Prostate gland (tissue), 2 donors: ENCODE measurements at regions not wholly inside any gene's neighbourhood (a gene's known extent, or its start where the extent isn't known, plus 50 kb on each side); places are given as distances from the start of the nearest gene placed in this dataset.
"Not testable (repeated sequence)": the region's sequence is repeated elsewhere in the genome, so short reads cannot be mapped to it uniquely, and the experiment has no call there.

Source experiments
- DNase-seq: peaks from one replicate; pipeline ENCODE4 v3.0.0-alpha.2; 2019; ENCODE audit warnings: low spot score
- H3K27ac ChIP-seq, 2 donors: fragments of 200-600 bp; sonication (generic); 2 replicates each; pipeline ENCODE4 v1.5.1; 2017 to 2019
- H3K27me3 ChIP-seq: fragments of 200-600 bp; sonication (generic); replicated peaks from 2 replicates; pipeline ENCODE4 v1.5.1; 2019; ENCODE audit not compliant: insufficient read depth
- H3K36me3 ChIP-seq, 2 donors: fragments of 200-600 bp; sonication (generic); 1 replicate in 1 of 2; 2 replicates in 1 of 2; pipeline versions ENCODE4 v1.5.1 to v1.8.1; 2017 to 2019
- H3K4me1 ChIP-seq: fragments of 200-600 bp; sonication (generic); replicated peaks from 2 replicates; pipeline ENCODE4 v1.5.1; 2019
- H3K4me3 ChIP-seq, 2 donors: fragments of 200-600 bp; sonication (generic); 2 replicates each; pipeline ENCODE4 v1.5.1; 2017 to 2019
- H3K9me3 ChIP-seq: fragments of 200-600 bp; sonication (generic); 2 replicates; pipeline ENCODE4 v1.5.1; 2017
- POLR2A ChIP-seq: fragments of 450-650 bp; IDR thresholded peaks from one replicate; pipeline ENCODE4 v1.6.1; 2016; ENCODE audit warnings: antibody characterized with exemption, mild to moderate bottlenecking
- POLR2AphosphoS5 ChIP-seq: sonication (generic); formaldehyde crosslinking; IDR thresholded peaks from one replicate; pipeline ENCODE4 v1.6.1; 2017; ENCODE audit warnings: antibody characterized with exemption
- WGBS: methylation state at CpG from one replicate; pipeline ENCODE4 v1.1.5; 2018; 5-methylcytosine and 5-hydroxymethylcytosine counted together
- intact Hi-C: fragments of 100-400 bp; cut with DNase I; formaldehyde crosslinking; loops from one replicate; pipeline ENCODE4 v1.14.2; 2022
- TF ChIP-seq, protein P1 (sequence below), 4 experiments: fragments of 200-600 bp in 2 of 4; fragments of 450-650 bp in 2 of 4; sonication (generic) in 2 of 4; IDR thresholded peaks; 1 replicate in 3 of 4; 2 replicates in 1 of 4; pipeline ENCODE4 v1.5.1; 2016 to 2019; ENCODE audit warnings: antibody characterized with exemption in 4 of 4, mild to moderate bottlenecking in 2 of 4, moderate library complexity in 2 of 4

- no peak overlapping the region for H3K4me3 ChIP-seq
- no peak for DNase-seq
- H3K4me1 ChIP-seq: no peaks in the 10 kb centered on the region
- 91% methylated on average over 10 of the region's 10 CpGs for WGBS
- H3K36me3 ChIP-seq: no peaks in the 10 kb centered on the region
- TF ChIP-seq POLR2AphosphoS5 (no peak), POLR2A (no peak)
- TF ChIP-seq, protein P1, sequence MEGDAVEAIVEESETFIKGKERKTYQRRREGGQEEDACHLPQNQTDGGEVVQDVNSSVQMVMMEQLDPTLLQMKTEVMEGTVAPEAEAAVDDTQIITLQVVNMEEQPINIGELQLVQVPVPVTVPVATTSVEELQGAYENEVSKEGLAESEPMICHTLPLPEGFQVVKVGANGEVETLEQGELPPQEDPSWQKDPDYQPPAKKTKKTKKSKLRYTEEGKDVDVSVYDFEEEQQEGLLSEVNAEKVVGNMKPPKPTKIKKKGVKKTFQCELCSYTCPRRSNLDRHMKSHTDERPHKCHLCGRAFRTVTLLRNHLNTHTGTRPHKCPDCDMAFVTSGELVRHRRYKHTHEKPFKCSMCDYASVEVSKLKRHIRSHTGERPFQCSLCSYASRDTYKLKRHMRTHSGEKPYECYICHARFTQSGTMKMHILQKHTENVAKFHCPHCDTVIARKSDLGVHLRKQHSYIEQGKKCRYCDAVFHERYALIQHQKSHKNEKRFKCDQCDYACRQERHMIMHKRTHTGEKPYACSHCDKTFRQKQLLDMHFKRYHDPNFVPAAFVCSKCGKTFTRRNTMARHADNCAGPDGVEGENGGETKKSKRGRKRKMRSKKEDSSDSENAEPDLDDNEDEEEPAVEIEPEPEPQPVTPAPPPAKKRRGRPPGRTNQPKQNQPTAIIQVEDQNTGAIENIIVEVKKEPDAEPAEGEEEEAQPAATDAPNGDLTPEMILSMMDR (IDR thresholded peaks at IDR 0.05): no peak
- no peaks in the 10 kb centered on the region for H3K27me3 ChIP-seq
- H3K27ac ChIP-seq: no peak overlapping the region
- intact Hi-C loops: no loop called here
- no peaks in the 10 kb centered on the region for H3K9me3 ChIP-seq
These were observed 280.4 kb downstream of the HS3ST3B1 start for GRCh38 chr17:14581186-14581830.

- Histone ChIP-seq H3K4me3 (no peak overlapping the region), H3K9me3 (no peaks in the 10 kb centered on the region), H3K36me3 (no peaks in the 10 kb centered on the region), H3K27ac (no peak overlapping the region), H3K4me1 (no peaks in the 10 kb centered on the region), H3K27me3 (no peaks in the 10 kb centered on the region)
- 67% methylated on average over 5 of the region's 5 CpGs for WGBS
- no peak for DNase-seq
- intact Hi-C loops: no loop called here
- TF ChIP-seq POLR2A (no peak), POLR2AphosphoS5 (no peak)
- TF ChIP-seq, protein P1 (IDR thresholded peaks at IDR 0.05): no peak
These were observed 279.6 kb downstream of the HS3ST3B1 start for GRCh38 chr17:14580499-14580898.

- no peak overlapping the region for H3K4me3 ChIP-seq
- H3K27ac ChIP-seq: no peak overlapping the region
- TF ChIP-seq POLR2A (no peak), POLR2AphosphoS5 (no peak)
- TF ChIP-seq, protein P1 (IDR thresholded peaks at IDR 0.05): no peak
- WGBS: 63% methylated on average over 3 of the region's 3 CpGs
- H3K9me3 ChIP-seq: no peaks in the 10 kb centered on the region
- intact Hi-C loops: no loop called here
- DNase-seq: no peak
- no peaks in the 10 kb centered on the region for H3K36me3 ChIP-seq
- no peaks in the 10 kb centered on the region for H3K27me3 ChIP-seq
- no peaks in the 10 kb centered on the region for H3K4me1 ChIP-seq
These were observed 278.8 kb downstream of the HS3ST3B1 start for GRCh38 chr17:14579716-14580115.

DNA sequence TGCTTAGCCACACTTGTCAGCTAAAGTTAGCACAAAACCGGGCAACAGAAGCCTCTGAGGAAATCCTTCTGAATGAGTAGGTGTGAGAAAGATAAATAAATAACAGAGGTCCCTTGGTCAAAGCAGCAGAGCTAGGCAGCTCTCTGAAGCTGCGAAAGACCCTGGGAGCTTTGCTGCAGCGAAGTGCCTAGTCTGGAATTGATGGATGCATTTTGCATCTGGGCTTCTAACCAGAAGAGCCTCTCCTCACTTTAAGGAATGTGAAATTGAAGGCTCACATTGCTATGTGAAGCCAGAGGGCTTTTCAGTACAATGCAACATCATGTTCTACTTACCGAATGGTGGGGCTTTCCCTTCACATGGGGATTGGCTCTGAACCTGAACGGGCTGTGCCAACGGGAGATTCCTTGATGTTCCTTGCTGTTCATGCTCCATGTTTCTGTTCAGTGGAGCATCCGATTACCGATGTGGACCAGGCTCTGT lies 274.6 kb downstream of the HS3ST3B1 start:
- H3K9me3 ChIP-seq: no peaks in the 10 kb centered on the region
- 23% methylated on average over 8 of the region's 8 CpGs for WGBS

DNA sequence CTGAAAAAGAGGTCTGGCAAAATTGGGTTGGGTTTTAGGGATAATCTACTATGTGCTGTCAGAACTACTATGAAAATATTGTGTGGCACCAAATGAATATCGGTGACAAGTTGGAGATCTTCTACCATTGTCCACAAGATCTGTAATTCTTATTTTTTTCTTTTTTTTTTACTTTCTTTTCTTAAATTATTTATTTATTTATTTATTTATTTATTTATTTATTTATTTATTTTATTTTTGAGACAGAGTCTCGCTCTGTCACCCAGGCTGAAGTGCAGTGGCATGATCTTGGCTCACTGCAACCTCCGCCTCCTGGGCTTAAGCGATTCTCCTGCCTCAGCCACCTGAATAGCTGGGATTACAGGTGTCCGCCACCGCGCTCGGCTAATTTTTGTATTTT lies 259.4 kb downstream of the HS3ST3B1 start:
- H3K4me1 ChIP-seq, H3K27me3 ChIP-seq, H3K36me3 ChIP-seq, H3K9me3 ChIP-seq, DNase-seq, H3K27ac ChIP-seq, H3K4me3 ChIP-seq, intact Hi-C loops: not testable (repeated sequence)
- WGBS: 87% methylated on average over 8 of the region's 8 CpGs

More for the DNA sequence above, 274.6 kb downstream of the HS3ST3B1 start:
- Histone ChIP-seq H3K27me3 (no peaks in the 10 kb centered on the region), H3K36me3 (no peaks in the 10 kb centered on the region), H3K4me1 (no peaks in the 10 kb centered on the region), H3K27ac (no peak overlapping the region), H3K4me3 (no peak overlapping the region)
- intact Hi-C loops: no loop called here
- TF ChIP-seq POLR2A: no peak
- TF ChIP-seq, protein P1 (IDR thresholded peaks at IDR 0.05): no peak
- TF ChIP-seq POLR2AphosphoS5: no peak
- no peak for DNase-seq
